GM12873 (cell line): ENCODE measurements at regions not wholly inside any gene's neighbourhood (a gene's known extent, or its start where the extent isn't known, plus 50 kb on each side); places are given as distances from the start of the nearest gene placed in this dataset.

Experiments
- TF ChIP-seq, protein P1 (sequence below): IDR thresholded peaks from 2 replicates; pipeline ENCODE4 v1.5.1; 2012; ENCODE audit warnings: low read depth, mild to moderate bottlenecking, moderate library complexity, low read length, control low read depth; ENCODE audit not compliant: insufficient read depth; ENCODE audit errors: missing control alignments

DNA sequence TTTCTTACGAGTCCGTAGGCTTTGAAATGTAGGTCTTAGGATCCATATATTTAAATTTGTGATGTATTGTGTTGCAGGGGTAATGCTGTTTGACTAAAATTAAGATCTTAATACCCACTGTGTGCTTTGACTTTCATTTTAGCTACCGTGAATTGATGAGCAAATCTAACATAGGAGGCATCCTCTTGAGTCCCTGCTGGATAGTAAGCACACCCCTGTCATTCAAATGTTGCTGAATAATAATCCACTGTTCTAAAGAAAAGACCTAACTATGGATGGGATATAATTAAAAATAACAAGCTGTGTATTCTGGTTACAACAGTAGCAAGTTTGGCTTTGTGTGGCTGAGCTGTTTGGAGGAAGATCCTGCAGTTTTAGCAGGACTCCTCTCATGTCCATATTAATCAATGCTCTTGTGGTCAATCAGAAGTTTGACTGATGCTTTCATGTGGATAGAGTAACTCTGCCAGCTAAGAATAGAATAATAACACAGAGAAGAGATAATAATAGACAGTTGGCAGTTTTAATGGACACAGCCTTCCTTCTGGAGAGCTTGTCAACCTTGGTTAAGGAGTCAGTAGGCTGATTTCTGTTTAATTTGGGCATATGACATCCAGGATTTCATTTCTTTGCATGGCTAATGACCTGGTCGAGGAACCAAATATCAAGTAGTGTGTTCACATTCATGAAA lies 148.1 kb upstream of the MIS18BP1 start:
- TF ChIP-seq, protein P1, sequence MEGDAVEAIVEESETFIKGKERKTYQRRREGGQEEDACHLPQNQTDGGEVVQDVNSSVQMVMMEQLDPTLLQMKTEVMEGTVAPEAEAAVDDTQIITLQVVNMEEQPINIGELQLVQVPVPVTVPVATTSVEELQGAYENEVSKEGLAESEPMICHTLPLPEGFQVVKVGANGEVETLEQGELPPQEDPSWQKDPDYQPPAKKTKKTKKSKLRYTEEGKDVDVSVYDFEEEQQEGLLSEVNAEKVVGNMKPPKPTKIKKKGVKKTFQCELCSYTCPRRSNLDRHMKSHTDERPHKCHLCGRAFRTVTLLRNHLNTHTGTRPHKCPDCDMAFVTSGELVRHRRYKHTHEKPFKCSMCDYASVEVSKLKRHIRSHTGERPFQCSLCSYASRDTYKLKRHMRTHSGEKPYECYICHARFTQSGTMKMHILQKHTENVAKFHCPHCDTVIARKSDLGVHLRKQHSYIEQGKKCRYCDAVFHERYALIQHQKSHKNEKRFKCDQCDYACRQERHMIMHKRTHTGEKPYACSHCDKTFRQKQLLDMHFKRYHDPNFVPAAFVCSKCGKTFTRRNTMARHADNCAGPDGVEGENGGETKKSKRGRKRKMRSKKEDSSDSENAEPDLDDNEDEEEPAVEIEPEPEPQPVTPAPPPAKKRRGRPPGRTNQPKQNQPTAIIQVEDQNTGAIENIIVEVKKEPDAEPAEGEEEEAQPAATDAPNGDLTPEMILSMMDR, result no peak

DNA sequence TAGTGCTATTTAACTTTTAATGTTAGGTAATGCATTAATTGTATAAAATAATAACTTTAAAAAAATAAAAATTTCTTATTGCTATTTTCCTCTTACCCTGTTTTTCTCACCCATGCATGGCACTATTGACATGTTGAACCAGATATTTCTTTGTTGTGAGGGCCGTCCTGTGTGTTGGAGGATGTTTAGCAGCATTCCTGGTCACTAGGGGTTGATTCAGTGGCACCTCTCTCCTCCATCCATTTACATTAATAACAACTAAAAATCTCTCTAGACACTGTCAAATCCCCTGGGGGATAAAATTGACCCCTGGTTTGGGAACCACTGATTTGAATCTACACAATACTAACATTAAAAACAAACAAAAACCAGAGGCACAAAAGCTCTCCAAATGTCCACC lies 147.5 kb upstream of the MIS18BP1 start:
- TF ChIP-seq, protein P1, result no peak

DNA sequence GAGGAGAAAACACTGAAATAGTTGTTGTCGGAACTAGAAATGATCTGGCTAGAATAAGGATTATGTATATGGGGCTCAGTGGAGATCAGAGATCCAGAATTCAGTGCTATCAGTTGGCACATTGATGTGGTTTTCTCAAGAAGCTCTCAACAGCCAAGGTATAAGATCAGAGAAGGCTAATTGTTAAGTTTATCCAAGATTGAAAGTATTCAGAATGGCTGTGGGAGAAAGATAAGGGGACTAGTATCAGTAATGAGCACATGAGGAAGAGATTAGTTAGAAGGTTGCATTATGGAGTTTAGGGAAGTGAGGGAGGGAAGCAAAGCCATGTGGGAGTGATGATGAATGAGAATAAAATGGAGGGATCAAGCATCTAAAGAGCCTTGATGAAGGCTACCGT lies 128.1 kb upstream of the MIS18BP1 start:
- TF ChIP-seq, protein P1, result no peak

DNA sequence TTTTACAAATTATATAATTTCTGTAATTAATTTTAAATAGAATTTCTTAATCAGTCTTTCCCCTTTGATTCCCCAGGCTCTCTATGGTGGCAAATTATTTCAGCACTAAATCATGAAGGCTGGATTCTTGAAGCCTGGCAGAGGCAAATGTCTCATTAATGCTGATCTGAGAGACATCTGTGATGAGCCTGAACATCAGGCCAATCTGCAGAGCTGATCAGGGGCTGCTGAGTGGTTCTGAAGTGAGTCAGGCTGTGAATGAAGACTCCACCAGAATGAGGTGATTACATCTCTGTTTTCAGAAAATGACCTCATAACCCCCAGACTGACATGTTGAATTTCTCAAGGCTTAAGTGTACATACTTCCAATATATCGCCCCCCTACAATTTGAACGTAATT lies 124.2 kb upstream of the MIS18BP1 start:
- TF ChIP-seq, protein P1, result no peak

DNA sequence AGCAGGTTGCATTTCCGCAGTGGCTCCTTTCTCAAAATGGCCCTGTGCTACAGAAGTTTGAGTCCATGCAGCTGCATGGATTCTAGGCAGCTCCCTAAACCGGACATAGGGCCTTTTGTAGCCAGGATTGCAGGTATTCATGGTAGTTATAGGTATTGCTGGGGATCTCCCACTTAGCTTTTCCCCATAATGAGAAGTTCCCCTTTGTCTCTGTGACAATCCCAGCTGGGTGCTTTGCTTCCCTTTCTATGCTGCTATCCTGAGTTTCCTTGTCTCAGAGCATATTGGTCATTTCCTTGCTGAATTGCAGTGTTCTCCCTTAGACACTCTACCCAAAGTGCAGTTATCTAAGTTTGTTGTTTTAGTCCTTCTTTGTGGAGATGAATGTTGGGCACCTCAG lies 120.9 kb upstream of the MIS18BP1 start:
- TF ChIP-seq, protein P1, result no peak

DNA sequence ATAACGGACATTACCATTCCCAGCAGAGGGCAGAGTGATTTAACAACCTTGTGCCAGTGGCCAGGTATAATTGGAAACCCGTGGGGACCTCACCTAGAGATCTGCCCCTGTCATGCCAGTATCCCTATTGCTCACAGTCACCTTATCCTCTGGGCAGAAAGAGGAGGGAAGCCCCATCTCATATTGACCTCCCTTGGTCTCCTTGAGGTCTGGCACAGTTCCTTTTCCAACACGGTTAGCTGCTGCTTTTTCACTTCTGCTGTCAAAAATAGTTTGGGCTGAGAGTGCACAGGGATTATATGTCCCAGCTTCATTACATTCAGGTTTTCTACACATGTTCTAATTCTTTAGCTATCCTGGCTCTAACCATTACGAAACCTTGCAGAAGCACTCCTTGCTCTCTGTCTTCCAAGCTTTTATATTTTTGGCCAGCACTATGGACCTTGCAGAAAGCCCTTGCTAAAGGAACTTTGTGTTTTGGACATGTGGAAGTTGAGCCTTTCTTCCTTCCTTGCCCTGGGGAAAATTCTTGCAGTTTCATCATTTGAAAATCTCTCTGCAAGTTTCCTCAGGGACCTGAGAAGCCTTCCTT lies 111.7 kb upstream of the MIS18BP1 start:
- TF ChIP-seq, protein P1, result no peak

DNA sequence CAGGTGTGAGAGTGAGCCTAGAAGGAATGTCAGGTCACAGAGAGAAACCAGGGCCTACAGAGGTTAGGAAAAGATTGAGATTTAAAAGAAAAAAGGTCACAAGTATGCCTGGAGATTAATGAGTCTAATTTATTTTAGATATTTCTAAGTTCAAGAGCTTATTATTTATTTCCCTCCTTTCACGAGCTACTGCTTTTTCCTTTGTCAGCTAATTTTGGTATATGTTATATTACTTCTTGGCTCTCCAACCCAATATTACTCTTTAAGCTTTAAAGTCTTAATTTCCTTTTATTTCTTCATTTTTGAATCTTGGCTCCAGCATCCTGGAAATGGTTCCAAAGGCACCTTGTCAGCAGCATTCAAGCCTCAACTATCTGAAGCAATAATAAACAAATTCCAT lies 109.5 kb upstream of the MIS18BP1 start:
- TF ChIP-seq, protein P1, result no peak
